Stimulated activated CD8-positive, alpha-beta memory T cell treated with anti-CD3 and anti-CD28 coated beads, Interleukin-4, amount 100 ng/mL, for 4 hours (primary cell): ENCODE measurements at regions not wholly inside any gene's neighbourhood (a gene's known extent, or its start where the extent isn't known, plus 50 kb on each side); places are given as distances from the start of the nearest gene placed in this dataset.

Source experiments
- DNase-seq, 2 donors: peaks; one replicate each; pipeline ENCODE4 v3.0.0-alpha.2; 2020; ENCODE audit warnings: low read depth in 2 of 2, low spot score in 1 of 2

DNA sequence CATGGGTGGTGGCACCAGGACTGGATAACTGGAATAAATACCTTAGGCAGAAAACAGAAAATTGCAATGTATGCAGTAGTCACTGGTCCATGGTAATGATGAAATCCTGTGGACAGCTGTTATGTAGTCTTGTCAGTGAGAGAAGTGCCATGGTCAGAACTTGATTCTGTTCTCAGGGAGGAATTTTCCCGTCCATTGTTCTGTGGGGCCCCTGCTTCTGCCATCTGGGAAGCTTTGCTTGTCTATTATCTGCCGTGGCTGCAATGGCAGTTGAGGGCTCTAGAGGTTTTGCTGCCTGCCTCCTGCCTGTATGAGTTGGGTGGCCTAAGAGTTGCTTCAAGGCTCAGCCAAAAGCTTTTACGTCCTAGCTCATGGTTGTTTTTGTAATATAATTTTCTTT lies 126.8 kb upstream of the SLC35B3 start:
- DNase-seq, result no peak

DNA sequence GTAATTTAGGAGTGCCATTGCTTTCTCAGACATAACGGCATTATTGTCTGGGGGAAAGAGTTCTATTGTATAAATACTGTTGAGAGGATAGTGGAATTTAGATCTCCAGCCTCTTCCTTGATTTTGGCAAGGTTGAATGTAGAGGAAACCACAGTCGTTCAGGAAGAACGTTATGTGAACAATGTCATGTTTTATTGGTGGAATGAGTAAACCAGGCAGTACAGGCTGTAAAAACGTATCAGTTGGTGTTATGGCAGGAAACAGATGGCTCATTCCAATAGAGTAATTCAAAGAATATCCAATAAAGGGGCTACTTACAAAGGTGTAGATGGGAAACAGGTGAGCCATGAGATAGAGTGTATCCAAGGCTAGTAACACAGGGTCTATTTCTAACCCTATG lies 123.6 kb upstream of the SLC35B3 start:
- DNase-seq, result no peak

DNA sequence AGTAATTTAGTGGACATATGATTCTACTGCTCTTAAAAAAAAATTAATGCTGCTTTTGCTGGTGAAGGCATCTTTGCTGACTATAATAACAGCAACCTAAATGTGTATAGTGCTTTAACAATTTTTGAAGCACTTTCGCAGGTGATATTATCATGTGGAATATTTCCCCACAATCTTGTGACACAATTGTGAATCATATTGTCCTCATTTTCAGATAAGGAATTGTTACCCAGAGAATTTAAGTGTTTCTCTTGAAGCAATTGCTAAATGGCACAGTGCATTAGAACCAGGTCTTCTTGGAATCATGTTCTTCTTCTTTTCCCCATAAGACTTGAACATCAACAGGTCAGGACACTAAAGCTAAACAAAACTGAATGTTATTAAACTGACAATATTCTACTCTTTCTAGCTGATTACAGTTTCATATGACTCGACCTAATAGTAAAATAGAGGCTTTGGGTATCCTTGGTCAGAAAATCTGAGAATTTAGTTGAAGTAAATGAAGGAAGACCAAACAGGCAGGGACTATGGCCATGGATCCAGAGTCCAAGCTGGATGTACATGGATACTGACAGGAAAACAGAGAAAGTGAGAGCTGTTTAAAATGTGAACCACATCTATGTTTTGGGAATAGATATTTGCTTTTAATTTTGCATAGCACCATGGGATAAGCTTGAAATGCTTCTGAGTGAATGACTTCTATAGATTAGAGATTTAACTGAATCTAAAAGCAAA lies 121.8 kb upstream of the SLC35B3 start:
- no peak for DNase-seq

DNA sequence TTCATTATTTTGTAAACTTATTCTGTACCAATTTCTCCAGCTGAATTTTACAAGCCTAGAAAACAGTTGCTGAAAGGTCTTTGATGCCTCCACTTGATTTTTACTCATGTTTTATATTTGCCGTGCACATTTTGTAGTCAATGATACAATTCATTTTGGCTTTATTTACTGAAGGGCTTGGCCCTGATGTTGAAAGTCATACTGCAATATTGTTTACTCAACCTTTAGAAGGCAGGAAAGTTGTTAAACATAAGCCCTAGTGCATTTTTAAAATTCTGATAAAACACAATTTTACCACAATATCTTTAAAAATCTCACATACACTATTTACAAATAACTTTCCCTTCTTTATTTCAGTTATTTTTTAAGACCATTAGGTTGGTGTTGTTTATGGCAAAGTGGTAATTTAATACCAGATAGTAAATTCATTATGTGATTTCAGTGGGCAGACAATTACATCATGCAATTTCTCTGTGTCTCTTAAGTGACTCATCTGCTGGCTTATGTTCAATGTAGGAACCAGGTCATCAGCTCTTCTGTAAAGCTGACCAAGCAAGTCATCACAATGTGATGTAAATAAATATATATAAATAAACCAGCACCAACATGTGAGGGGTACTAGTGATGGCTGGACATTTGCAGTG lies 121.1 kb upstream of the SLC35B3 start:
- DNase-seq, result no peak

DNA sequence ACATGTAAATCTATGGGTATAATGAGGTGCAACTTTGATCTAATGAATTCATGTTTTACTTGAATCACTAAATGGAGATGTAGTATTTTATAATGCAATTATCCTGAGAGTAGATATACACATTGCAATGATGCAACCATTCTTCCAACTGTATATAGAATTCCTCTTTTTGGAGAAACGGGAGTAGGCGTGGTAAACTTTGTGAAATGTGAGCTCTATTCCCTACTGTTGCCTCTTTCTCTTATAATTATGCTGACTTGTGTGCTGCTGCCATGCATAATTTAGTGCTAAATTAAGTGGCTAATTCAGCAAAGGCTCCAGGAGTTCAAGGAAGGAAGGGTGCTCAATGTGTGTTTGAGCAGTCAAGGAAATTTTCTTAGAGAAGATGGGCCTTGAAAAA lies 116.6 kb upstream of the SLC35B3 start:
- no peak for DNase-seq

DNA sequence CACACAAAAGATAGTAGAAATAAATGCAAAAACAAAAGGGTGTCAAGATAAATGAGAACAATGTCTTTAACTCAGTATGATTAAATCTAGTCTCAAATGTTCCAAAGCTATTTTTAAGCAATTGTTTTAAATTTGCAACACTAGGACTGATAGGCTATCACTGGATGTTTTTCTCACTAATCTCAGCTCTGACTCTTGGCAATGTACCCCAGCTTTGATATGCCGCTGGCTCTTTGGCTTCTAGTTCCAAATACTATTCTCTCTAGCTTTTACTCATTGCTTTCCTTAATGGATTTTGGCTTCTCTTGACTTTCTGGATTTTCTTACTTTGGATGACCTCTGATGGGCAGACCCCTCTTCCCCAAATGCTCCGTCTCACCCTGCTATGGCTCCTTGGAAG lies 116.0 kb upstream of the SLC35B3 start:
- no peak for DNase-seq

DNA sequence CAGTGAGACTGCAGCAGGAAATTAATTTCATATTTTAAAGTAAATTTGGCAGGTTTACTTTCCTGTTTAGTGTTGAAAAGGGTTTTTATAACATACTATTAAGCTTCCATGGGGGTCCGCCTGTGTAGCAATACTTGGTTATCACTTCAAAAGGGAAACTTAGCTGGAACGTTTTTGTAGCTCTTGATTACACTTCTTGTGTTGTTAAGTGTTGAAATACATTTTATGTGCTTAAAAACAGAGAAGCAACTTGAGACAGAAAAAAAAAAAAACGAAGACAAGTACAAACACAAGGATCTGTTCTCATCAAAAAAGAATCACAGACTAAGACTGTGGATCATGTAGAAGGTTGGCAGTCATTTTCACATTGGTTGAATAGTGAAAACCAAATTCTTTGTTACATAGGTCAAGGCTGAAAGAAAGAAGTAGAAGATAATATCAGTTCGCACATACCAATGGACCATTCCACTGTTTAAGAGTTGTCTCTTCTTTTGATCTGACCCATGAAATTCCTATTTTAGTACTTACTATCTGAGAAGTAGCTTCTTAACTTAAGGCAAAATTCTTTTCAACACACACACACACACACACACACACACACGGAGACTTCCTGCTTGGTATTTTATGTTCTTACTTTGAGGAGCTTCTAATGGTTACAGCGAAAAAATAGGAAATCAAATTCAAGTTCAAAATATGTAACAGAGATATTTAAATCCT lies 113.9 kb upstream of the SLC35B3 start:
- no peak for DNase-seq

DNA sequence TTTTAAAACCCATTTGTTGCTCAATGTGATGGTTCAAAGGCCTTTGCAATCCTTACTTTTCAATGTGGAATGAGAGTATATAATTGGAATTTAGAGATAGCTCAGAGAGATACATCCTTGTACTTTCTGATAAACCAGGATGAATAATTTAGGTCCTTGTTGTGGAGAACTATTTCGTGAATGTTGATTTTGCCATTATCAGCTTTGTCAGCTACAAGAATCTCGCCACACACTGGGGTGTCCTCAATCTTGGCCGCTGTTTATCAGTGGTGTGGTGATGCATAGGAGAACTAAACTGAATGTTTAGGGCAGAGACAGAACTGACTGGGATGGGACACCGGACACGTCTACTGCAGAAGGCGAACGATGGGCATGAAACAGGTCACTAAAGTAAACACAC lies 111.2 kb upstream of the SLC35B3 start:
- DNase-seq, result no peak

DNA sequence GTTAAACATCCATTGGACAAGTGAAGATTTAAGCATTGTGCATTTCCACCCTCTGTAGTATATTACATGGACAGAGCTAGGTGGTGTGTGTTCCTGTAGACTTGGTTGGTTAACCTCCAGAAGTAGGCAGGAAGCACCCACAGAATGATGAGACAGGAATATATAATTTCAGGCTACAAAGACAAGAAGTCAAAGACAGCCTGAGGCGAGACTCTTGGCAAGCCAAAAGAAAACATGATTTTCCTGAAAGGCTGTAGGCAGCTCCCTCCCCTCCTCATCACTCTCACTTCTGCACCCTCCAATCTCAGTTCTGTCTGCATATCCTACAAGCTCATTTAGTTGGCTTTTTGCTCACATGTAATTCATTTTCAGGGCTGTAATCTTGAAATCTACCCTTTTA lies 110.0 kb upstream of the SLC35B3 start:
- no peak for DNase-seq

DNA sequence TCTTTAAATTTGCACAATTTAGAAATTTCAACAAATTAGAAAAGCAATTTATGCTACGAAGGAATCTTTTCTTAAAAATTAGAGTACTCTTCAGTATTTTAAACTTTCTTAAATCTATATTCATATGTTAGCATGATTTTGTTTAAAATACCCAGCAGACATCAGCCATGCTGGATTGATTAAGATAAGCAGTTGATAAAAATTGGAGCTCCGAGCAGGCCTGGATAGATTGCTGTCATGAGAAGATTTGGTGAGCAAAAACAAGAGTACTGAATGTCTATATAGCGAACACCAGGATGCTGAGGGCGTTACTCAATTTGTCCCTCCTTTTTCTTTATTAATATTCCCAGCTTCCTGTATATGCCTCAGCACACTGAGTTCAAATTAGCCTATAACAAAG lies 108.4 kb upstream of the SLC35B3 start:
- DNase-seq, result no peak

DNA sequence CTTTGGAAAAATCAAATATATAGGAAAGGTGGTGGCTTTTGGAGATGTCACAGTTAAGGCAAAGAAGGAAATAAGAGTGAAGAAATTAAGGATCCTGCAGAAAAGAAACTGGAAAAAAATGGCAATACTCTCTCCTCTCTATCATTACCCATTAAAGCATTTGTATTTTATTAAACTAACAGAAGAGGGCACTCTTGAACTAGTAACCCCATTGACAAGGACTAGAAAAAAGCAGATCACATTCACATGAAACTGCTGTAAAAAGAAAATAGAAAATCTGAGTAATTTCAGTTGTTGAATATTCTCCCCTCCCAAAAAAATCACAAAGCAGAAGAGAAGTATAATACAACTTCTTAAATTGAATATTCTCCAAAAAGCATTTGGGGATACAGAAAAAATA lies 104.1 kb upstream of the SLC35B3 start:
- no peak for DNase-seq

DNA sequence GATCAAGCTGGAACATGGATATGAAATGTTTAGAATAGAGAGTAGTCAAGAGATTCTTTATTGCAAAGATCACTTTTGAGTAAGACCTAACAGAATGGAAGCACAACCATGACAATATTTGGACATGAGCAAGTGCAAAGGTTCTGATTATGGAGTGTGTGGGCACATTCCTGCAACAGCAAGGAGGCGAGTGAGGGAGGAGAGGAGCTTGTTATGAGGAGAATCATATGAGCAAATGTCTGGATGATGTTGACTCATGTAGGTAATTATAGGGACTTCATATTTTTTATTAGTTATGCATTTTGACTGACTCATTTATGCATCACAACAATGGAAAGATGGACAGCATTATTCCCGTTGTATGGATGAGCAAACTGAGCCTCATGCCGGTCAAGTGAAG lies 100.8 kb upstream of the SLC35B3 start:
- no peak for DNase-seq

DNA sequence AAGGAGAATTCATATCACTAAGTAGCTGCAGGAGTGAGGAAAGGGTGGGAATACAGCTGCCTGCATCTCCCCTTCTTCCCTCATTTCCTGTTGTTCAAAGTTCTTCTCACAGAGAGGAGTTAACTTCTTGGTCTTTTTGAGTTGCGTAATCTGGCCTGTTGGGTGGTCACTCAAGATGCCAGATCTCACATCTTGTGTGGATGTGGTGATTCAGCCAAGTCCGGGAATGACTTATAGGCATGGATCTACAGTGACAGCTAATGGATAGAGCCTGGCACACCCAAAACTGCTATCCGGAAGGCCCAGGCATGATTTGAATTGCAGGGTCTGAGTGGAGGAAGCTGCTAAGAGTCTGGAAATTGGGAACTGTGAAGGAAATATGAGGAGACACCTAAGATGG lies 100.2 kb upstream of the SLC35B3 start:
- no peak for DNase-seq

DNA sequence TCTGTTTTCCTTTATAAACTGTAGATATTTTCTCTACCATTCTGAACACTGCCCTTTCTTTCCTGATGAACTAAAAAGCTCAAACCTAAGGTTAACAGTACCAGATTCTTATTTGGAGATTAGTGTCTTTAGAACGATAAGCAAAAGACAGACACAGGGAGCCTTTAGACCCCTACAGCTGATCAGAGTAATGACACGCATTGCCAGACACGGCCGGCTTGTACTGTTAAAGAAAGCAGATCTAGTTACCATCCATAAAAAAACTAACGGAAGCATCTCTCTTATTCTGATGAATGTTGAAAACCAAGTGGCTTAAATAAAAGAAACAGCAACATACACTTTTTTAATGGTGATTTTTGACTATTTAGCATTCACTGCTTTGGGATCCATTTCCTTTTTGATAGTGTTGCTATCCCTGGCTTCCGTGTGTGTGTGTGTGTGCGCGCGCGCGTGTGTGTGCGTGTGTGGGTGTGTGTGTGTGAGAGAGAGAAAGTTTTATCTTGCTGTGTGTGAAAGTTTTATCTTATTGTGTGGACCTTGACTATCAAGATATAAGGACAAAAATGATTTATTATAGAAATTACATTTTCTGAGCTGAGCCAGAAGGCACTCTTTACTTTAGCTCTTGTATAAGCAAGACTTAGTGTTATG lies 95.6 kb upstream of the SLC35B3 start:
- no peak for DNase-seq

DNA sequence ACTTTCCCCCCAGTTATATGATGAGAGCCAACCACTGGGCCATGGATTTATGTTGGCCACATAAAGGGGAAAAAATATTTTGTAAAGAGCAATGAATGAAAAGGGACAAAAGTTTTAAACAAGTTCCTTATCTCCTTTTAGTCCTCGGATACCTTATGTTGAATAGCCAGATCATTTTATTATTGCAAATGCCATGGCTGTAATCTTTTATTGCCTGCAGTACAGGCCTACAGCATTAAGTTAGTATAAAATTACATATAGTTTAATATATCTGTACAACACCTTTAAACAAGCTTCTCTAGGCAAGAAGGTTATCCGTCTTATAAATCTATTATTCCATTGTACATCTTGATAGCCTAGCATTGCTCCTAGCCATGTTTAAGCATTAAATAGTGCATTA lies 93.9 kb upstream of the SLC35B3 start:
- no peak for DNase-seq

DNA sequence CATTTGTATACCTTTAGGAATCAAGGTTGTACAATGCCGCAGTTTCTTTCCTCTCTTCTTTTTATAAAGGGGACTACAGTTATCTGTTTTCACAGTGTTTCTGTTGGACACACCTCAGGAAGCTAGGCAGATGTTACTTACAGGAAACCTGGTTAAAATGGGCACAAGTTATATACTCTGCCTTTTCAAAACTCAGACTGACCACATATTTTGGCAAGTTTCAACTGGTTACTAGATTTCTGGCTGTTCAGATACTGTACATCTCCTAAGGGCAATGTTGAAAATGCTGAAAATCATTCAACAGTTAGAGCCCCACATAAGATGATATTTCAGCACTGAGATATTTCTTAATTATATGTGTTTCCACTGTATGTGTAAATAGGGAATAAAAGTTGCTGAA lies 92.5 kb upstream of the SLC35B3 start:
- DNase-seq, result no peak

DNA sequence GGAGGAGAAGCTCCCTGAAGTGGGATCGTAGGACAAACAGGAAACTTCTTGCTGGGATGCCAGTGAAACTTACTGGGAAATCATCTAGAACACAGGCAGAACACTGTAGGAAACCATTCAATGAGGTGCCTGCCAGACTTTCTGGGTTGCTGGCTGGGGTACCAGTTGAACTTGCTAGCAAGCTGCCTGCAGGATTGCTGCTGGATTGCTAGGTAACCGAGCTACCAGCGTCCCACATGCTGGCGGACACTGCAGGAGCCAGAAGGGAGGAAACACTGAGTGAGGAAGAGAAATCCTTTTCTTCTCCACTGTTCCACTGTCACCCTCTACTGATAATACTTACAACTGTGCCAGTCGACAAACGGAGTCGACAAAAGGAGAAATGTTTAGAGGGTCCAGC lies 91.3 kb upstream of the SLC35B3 start:
- no peak for DNase-seq

DNA sequence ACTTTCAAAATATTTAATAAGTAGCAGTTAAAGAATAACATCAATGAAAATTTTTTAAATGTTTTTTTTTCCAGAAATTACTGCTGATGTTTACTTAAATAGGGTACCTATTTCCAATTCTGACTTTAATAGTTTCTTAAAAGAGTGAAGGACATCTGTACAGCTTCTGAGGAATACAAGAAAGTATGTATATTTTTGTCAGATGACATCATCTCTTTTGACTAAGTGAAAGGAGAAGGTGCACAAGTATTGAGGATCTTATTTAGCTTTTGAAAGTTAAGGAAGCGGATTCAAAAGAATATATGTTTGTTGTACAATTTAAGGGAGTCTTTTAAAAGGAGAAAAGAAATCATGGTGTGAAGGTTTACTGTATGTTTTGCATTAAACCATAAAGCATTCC lies 90.0 kb upstream of the SLC35B3 start:
- no peak for DNase-seq

DNA sequence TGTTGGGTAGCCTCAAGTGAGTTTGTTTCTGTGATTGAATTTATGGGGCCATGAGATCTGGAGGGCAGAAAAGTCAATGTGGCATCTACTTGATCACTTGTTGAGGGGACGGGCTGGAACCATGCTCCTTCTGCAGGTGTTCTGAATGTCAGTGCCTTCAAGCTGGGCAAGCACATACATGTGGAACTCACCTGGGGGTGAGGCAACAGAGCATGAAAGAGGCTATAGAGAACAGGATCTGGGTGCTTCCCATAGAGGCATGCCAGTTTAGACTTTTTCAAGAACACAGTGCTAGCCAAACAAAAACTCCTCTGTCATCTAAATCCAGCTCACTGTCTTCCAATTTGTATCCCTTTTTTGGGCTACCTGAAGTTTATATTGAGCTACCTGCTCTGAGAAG lies 77.8 kb upstream of the SLC35B3 start:
- no peak for DNase-seq

DNA sequence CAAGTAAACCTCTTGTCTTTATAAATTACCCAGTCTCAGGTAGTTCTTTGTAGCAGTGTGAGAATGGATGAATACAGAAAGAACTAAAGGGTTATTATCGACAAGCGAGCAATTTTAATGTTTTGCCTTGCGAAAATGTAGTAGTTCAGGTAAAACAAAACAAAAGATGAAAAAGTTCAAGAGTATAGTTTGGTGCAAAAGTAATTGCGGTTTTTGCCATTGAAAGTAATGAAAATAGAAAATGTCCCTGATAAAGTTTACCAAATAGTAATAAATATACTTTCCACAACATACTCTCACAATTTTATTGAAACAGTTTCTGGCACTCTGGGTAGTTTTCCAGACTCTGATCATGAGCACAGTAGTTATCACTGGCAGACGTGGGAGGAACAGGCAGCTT lies 71.9 kb upstream of the SLC35B3 start:
- DNase-seq, result no peak

DNA sequence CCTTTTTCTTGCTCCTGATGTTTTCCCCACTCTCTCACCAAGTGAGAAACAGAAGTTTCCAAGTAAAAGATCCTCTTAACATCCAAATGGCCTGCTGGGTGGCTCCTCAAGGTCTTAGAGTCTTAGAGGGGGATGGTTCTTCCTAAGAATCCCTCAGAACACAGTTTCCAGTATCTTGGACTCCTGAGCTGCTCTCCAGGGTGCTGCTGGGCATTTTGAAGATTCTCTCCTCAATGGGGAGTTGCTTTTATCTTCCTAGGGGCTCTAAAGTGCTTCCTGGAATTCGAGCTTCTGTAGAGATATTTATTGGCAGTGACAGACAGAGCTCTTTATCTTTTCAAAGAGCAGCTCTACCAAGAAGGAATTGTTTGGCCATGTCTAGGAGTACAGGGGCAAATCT lies 70.8 kb upstream of the SLC35B3 start:
- no peak for DNase-seq

DNA sequence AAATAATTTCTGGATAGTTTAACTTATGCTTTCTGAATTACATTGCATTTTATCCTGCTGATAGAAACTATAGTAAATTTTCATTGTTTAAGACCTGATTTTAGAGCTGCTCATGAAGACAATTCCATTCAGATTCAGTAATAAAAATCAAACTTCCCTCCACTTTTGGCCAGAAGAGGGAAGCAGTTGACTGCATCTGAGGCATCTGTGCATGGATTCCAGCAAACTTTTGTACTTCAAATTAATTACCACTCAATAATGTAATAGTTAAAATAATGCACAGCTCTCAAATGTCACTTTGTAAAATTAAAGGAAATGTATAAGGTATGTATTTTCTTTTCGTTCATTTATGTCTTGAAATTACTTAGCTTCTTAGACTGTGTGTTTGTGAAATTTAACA lies 64.2 kb upstream of the SLC35B3 start:
- DNase-seq, result no peak
